PC-3 (cell line): ENCODE measurements at regions not wholly inside any gene's neighbourhood (a gene's known extent, or its start where the extent isn't known, plus 50 kb on each side); places are given as distances from the start of the nearest gene placed in this dataset.
"Not testable (repeated sequence)": the region's sequence is repeated elsewhere in the genome, so short reads cannot be mapped to it uniquely, and the experiment has no call there.

ENCODE experiments used
- CTCF ChIP-seq: fragments of 300-600 bp; sonication (generic); conservative IDR thresholded peaks from 2 replicates; pipeline ENCODE4 v1.5.1; 2017; ENCODE audit warnings: antibody characterized with exemption, low read depth, mild to moderate bottlenecking, low read length
- EZH2 ChIP-seq: fragments of 300-600 bp; sonication (generic); IDR thresholded peaks from one replicate; pipeline ENCODE4 v1.6.1; 2017; ENCODE audit warnings: antibody characterized with exemption, mild to moderate bottlenecking, low read length; ENCODE audit not compliant: unreplicated experiment

- not testable (repeated sequence) for TF ChIP-seq CTCF, EZH2
These were observed 78.4 kb upstream of the CDK13 start for GRCh38 chr7:39871610-39872009.
